ENCODE measurements at regions not wholly inside any gene's neighbourhood (a gene's known extent, or its start where the extent isn't known, plus 50 kb on each side); places are given as distances from the start of the nearest gene placed in this dataset.

DNA sequence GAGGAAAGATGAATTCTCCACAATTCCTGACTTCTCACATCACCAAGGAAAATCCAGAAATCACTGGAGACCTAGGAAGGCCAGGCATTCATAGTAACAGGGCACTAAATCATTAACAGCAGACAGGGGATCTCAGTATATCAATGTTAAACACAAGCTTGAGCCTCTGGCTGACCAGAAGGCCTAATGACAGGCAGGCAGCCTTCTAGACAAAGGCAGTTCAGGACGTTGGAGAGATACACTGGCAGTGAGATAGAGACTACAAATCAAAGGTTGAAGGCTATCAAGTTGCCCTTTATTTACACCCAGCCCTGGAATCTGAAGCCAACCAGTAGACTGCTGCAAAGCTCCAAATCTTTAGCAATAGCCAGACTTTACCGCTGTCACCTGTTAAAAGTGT, 422.8 kb upstream of the CCL2 start:
- DNase-seq (ENCODE audit: low spot score) = no peak
- H3K4me3 ChIP-seq = no peak overlapping the region
- TF ChIP-seq, protein P1, sequence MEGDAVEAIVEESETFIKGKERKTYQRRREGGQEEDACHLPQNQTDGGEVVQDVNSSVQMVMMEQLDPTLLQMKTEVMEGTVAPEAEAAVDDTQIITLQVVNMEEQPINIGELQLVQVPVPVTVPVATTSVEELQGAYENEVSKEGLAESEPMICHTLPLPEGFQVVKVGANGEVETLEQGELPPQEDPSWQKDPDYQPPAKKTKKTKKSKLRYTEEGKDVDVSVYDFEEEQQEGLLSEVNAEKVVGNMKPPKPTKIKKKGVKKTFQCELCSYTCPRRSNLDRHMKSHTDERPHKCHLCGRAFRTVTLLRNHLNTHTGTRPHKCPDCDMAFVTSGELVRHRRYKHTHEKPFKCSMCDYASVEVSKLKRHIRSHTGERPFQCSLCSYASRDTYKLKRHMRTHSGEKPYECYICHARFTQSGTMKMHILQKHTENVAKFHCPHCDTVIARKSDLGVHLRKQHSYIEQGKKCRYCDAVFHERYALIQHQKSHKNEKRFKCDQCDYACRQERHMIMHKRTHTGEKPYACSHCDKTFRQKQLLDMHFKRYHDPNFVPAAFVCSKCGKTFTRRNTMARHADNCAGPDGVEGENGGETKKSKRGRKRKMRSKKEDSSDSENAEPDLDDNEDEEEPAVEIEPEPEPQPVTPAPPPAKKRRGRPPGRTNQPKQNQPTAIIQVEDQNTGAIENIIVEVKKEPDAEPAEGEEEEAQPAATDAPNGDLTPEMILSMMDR (IDR thresholded peaks at IDR 0.05) = no peak
- H3K36me3 ChIP-seq = no peaks in the 10 kb centered on the region
- H3K4me1 ChIP-seq = no peaks in the 10 kb centered on the region
- H3K9me3 ChIP-seq = no peaks in the 10 kb centered on the region
- no peaks in the 10 kb centered on the region for H3K27me3 ChIP-seq
- H3K27ac ChIP-seq = no peak overlapping the region

DNA sequence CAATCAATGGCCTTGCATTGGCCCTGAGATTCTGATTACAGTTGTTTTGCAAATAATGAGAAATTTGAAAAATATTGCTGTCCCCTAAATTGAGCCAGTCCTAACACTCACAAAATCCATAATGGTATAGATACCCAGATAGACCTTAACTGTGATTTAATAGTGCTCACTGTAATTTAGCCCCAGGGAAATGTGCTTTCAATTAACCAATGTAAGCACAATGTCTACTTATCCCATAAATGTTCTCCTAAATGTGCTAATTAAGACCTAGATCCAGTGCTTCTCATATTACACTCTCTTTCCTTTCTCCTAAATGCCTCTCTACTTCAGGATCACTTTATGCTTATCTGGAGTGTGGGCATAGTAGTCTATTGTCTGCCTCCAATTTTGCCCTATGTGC, 417.8 kb upstream of the CCL2 start:
- TF ChIP-seq, protein P1 (IDR thresholded peaks at IDR 0.05) = no peak

DNA sequence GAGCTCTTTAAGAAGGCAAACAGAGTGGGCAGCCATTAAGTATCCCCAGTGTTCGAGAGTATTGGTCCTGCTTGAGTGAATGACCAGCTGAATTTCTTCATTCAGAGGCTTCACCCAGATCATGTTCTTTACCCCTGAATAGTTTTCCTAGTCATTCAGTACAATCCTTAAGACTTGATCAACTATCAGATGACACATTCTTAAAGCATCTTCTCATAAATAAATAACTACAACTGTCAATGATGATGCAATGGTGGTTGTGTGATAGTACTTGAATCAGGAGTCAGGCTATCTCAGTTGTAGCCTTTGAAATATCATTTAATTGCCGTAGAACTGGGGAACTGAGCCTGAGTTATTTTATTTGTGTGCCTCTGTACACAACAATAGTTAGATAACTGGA, 416.8 kb upstream of the CCL2 start:
- Histone ChIP-seq H3K27ac (no peak overlapping the region), H3K9me3 (no peaks in the 10 kb centered on the region), H3K4me1 (no peaks in the 10 kb centered on the region), H3K36me3 (no peaks in the 10 kb centered on the region), H3K4me3 (no peak overlapping the region), H3K27me3 (no peaks in the 10 kb centered on the region)
- no peak for DNase-seq (ENCODE audit: low spot score)
- TF ChIP-seq, protein P1 (IDR thresholded peaks at IDR 0.05) = no peak

More for the DNA sequence above, 417.8 kb upstream of the CCL2 start:
- no peaks in the 10 kb centered on the region for H3K27me3 ChIP-seq
- H3K9me3 ChIP-seq = no peaks in the 10 kb centered on the region
- H3K36me3 ChIP-seq = no peaks in the 10 kb centered on the region
- DNase-seq (ENCODE audit: low spot score) = no peak
- no peak overlapping the region for H3K4me3 ChIP-seq
- no peak overlapping the region for H3K27ac ChIP-seq
- no peaks in the 10 kb centered on the region for H3K4me1 ChIP-seq

DNA sequence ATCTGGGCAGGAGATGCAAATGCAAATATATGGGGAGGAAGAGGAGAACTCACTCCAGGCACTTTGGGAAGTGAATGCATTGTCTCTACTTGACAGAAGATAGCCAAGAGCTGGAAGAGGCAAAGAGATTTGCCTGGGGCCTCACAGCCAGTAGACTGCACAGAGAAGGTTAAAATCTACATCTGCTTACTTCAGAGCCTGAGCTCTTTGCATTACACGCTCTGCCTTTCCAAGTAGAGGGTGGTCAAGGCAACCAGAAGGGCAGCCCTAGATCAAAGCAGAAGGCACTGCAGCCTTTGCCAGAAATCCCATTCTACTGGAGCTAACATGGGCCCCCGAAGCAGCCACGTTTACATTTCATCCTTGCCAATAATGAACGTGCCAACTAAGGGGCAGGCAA, 407.2 kb upstream of the CCL2 start:
- Histone ChIP-seq H3K4me1 (no peaks in the 10 kb centered on the region), H3K4me3 (no peak overlapping the region), H3K9me3 (no peaks in the 10 kb centered on the region), H3K27ac (no peak overlapping the region), H3K36me3 (no peaks in the 10 kb centered on the region), H3K27me3 (no peaks in the 10 kb centered on the region)
- no peak for DNase-seq (ENCODE audit: low spot score)
- TF ChIP-seq, protein P1 (IDR thresholded peaks at IDR 0.05) = no peak

DNA sequence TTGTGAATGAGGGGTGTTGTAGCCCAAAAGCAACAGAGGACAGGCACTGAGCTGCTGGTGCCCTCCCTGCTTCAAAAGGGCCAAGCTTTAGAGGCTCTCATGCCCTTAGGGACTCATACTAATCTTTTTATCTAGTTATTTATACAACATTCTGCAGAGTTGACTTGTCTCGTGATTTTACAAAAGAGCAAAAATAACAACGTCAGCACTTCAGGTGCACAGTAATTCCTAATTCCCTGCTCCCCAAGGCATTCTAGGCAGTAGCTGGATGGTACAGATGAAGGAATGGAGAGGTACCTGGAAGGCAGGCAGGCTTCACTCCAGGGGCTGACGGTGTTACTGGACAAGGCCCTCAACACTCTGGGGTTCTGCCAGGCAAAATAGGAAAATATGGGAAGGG, 406.7 kb upstream of the CCL2 start:
- DNase-seq (ENCODE audit: low spot score) = no peak
- TF ChIP-seq, protein P1 (IDR thresholded peaks at IDR 0.05) = no peak
- H3K27ac ChIP-seq = no peak overlapping the region
- H3K9me3 ChIP-seq = no peaks in the 10 kb centered on the region
- no peaks in the 10 kb centered on the region for H3K27me3 ChIP-seq
- no peaks in the 10 kb centered on the region for H3K36me3 ChIP-seq
- no peaks in the 10 kb centered on the region for H3K4me1 ChIP-seq
- no peak overlapping the region for H3K4me3 ChIP-seq

DNA sequence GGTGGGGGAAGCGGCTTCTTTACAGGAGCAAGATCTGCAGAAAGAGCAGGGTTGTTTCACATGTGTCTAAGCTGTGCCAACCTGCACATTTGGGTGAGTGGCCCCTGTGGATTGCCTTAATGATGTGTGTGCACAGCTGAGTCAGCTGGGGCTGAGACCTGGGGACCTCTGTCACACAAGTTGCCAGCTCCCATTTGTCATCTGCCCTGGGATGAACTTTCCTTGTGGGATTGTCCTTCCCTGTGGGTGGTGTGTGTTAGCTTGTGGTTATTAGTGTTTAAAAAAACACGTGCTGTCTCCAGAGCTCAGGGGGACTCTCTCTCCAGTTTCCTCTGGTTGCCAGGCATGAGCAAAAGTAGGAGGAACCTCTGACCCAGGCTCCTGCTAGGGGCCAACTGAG, 400.5 kb upstream of the CCL2 start:
- Histone ChIP-seq H3K4me3 (no peak overlapping the region), H3K27ac (no peak overlapping the region), H3K36me3 (no peaks in the 10 kb centered on the region), H3K4me1 (no peaks in the 10 kb centered on the region), H3K27me3 (no peaks in the 10 kb centered on the region), H3K9me3 (no peaks in the 10 kb centered on the region)
- DNase-seq (ENCODE audit: low spot score) = no peak
- TF ChIP-seq, protein P1 (IDR thresholded peaks at IDR 0.05) = no peak
